Lower lobe of right lung (tissue), 2 donors: ENCODE measurements at regions not wholly inside any gene's neighbourhood (a gene's known extent, or its start where the extent isn't known, plus 50 kb on each side); places are given as distances from the start of the nearest gene placed in this dataset.

ENCODE experiments used
- ATAC-seq, 2 donors: fragments of 200-7000 bp; cut with Tn5 transposase; one replicate each; pipeline ENCODE4 v1.9.1; 2020 to 2022; ENCODE audit warnings: mild to moderate bottlenecking in 2 of 2, moderate library complexity in 2 of 2
- DNase-seq: peaks from one replicate; pipeline ENCODE4 v3.0.0-alpha.2; 2020
- H3K27ac ChIP-seq: fragments of 200-600 bp; one replicate; pipeline ENCODE4 v1.8.0; 2022
- H3K27me3 ChIP-seq: fragments of 200-600 bp; one replicate; pipeline ENCODE4 v1.8.0; 2022; ENCODE audit warnings: low read depth
- H3K36me3 ChIP-seq: fragments of 200-600 bp; one replicate; pipeline ENCODE4 v1.8.0; 2022; ENCODE audit warnings: mild to moderate bottlenecking
- H3K4me1 ChIP-seq: fragments of 200-600 bp; one replicate; pipeline ENCODE4 v1.8.0; 2022
- H3K4me3 ChIP-seq: fragments of 200-600 bp; one replicate; pipeline ENCODE4 v1.8.0; 2022; ENCODE audit warnings: mild to moderate bottlenecking
- H3K9me3 ChIP-seq: fragments of 200-600 bp; one replicate; pipeline ENCODE4 v1.8.0; 2022
- CTCF ChIP-seq: fragments of 200-600 bp; IDR thresholded peaks from one replicate; pipeline ENCODE4 v1.8.0; 2022; ENCODE audit warnings: antibody characterized with exemption, mild to moderate bottlenecking
- intact Hi-C: fragments of 100-400 bp; cut with DNase I; formaldehyde crosslinking; loops from one replicate; pipeline ENCODE4 v1.11.0; 2022
- donor health status: DM: no; HTN: yes; CAD: no; lungs with severe emphysema.

- H3K9me3 ChIP-seq, result no peaks in the 10 kb centered on the region
- no peak for ATAC-seq
- H3K4me3 ChIP-seq, result no peak overlapping the region
- TF ChIP-seq CTCF, result no peak
- no peaks in the 10 kb centered on the region for H3K36me3 ChIP-seq
- no peaks in the 10 kb centered on the region for H3K4me1 ChIP-seq
- no peaks in the 10 kb centered on the region for H3K27me3 ChIP-seq
- H3K27ac ChIP-seq, result no peak overlapping the region
- intact Hi-C loops, result no loop called here
- DNase-seq, result no peak
Measured at GRCh38 chr11:104666624-104667023, 231.6 kb downstream of the CASP12 start.

- Histone ChIP-seq H3K27me3 (no peaks in the 10 kb centered on the region), H3K4me3 (no peak overlapping the region), H3K4me1 (no peaks in the 10 kb centered on the region), H3K36me3 (no peaks in the 10 kb centered on the region), H3K27ac (no peak overlapping the region), H3K9me3 (no peaks in the 10 kb centered on the region)
- DNase-seq (no peak), ATAC-seq (no peak)
- no peak for TF ChIP-seq CTCF
- intact Hi-C loops, result no loop called here
Measured at GRCh38 chr11:104665641-104666040, 232.6 kb downstream of the CASP12 start.

- TF ChIP-seq CTCF, result no peak
- DNase-seq (no peak), ATAC-seq (no peak)
- Histone ChIP-seq H3K9me3 (no peaks in the 10 kb centered on the region), H3K4me1 (no peaks in the 10 kb centered on the region), H3K4me3 (no peak overlapping the region), H3K27me3 (no peaks in the 10 kb centered on the region), H3K36me3 (no peaks in the 10 kb centered on the region), H3K27ac (no peak overlapping the region)
- intact Hi-C loops, result no loop called here
Measured at GRCh38 chr11:104663190-104664140, 234.8 kb downstream of the CASP12 start.

- no peaks in the 10 kb centered on the region for H3K9me3 ChIP-seq
- no peaks in the 10 kb centered on the region for H3K4me1 ChIP-seq
- intact Hi-C loops, result no loop called here
- ATAC-seq (no peak), DNase-seq (no peak)
- no peak overlapping the region for H3K27ac ChIP-seq
- no peak overlapping the region for H3K4me3 ChIP-seq
- no peak for TF ChIP-seq CTCF
- no peaks in the 10 kb centered on the region for H3K36me3 ChIP-seq
- no peaks in the 10 kb centered on the region for H3K27me3 ChIP-seq
Measured at GRCh38 chr11:104661901-104662300, 236.4 kb downstream of the CASP12 start.

- no peak for TF ChIP-seq CTCF
- H3K4me3 ChIP-seq, result no peak overlapping the region
- no peaks in the 10 kb centered on the region for H3K36me3 ChIP-seq
- no peaks in the 10 kb centered on the region for H3K4me1 ChIP-seq
- no peaks in the 10 kb centered on the region for H3K9me3 ChIP-seq
- intact Hi-C loops, result no loop called here
- no peaks in the 10 kb centered on the region for H3K27me3 ChIP-seq
- H3K27ac ChIP-seq, result no peak overlapping the region
- no peak for DNase-seq
- no peak for ATAC-seq
Measured at GRCh38 chr11:104661471-104661870, 236.8 kb downstream of the CASP12 start.
